Medulla oblongata (tissue), 1 donor: ENCODE measurements at regions not wholly inside any gene's neighbourhood (a gene's known extent, or its start where the extent isn't known, plus 50 kb on each side); places are given as distances from the start of the nearest gene placed in this dataset.
"Not testable (repeated sequence)": the region's sequence is repeated elsewhere in the genome, so short reads cannot be mapped to it uniquely, and the experiment has no call there.

Experiments
- DNase-seq: peaks from one replicate; pipeline ENCODE4 v3.0.0-alpha.2; 2015; ENCODE audit errors: extremely low spot score

GRCh38 chr13:22965011-22965857, 215.5 kb upstream of the SGCG start:
- not testable (repeated sequence) for DNase-seq

GRCh38 chr13:22965858-22966239, 214.9 kb upstream of the SGCG start:
- not testable (repeated sequence) for DNase-seq

- not testable (repeated sequence) for DNase-seq
These were observed 214.0 kb upstream of the SGCG start for GRCh38 chr13:22966753-22967152.

- no peak for DNase-seq
These were observed 213.1 kb upstream of the SGCG start for GRCh38 chr13:22967669-22968068.

- DNase-seq = no peak
These were observed 200.8 kb upstream of the SGCG start for GRCh38 chr13:22979952-22980351.

- DNase-seq = no peak
These were observed 199.8 kb upstream of the SGCG start for GRCh38 chr13:22980936-22981335.

GRCh38 chr13:22993148-22993547, 187.6 kb upstream of the SGCG start:
- no peak for DNase-seq

GRCh38 chr13:23003446-23003845, 177.3 kb upstream of the SGCG start:
- no peak for DNase-seq

- DNase-seq = no peak
These were observed 173.4 kb upstream of the SGCG start for GRCh38 chr13:23007426-23007825.

- DNase-seq = no peak
These were observed 162.6 kb upstream of the SGCG start for GRCh38 chr13:23018143-23018542.

GRCh38 chr13:23020246-23020843, 160.4 kb upstream of the SGCG start:
- peak; percentile 79 for DNase-seq

GRCh38 chr13:23021906-23022305, 158.9 kb upstream of the SGCG start:
- DNase-seq = no peak

GRCh38 chr13:23022704-23023103, 158.1 kb upstream of the SGCG start:
- DNase-seq = no peak

GRCh38 chr13:23025864-23026608, 154.7 kb upstream of the SGCG start:
- no peak for DNase-seq

- DNase-seq = no peak
These were observed 141.4 kb upstream of the SGCG start for GRCh38 chr13:23039266-23039935.

- no peak for DNase-seq
These were observed 138.6 kb upstream of the SGCG start for GRCh38 chr13:23042181-23042580.

GRCh38 chr13:23044906-23045305, 135.9 kb upstream of the SGCG start:
- DNase-seq = no peak

GRCh38 chr13:23050126-23050525, 130.7 kb upstream of the SGCG start:
- DNase-seq = no peak

- DNase-seq = not testable (repeated sequence)
These were observed 127.1 kb upstream of the SGCG start for GRCh38 chr13:23053711-23054110.

GRCh38 chr13:23059173-23059572, 121.6 kb upstream of the SGCG start:
- no peak for DNase-seq

GRCh38 chr13:23060959-23061358, 119.8 kb upstream of the SGCG start:
- DNase-seq = no peak

- no peak for DNase-seq
These were observed 113.7 kb upstream of the SGCG start for GRCh38 chr13:23067129-23067528.
